ENCODE measurements at regions not wholly inside any gene's neighbourhood (a gene's known extent, or its start where the extent isn't known, plus 50 kb on each side); places are given as distances from the start of the nearest gene placed in this dataset.

- no peaks in the 10 kb centered on the region for H3K4me1 ChIP-seq (ENCODE audit: low read length)
- no peak overlapping the region for H3K27ac ChIP-seq (ENCODE audit: low read length)
- H2AFZ ChIP-seq (ENCODE audit: low read length), result no peak overlapping the region
These were observed 95.5 kb upstream of the AFDN start for GRCh38 chr6:167731216-167731615.

GRCh38 chr6:167731731-167732422, 94.8 kb upstream of the AFDN start:
- H2AFZ ChIP-seq (ENCODE audit: low read length), result no peak overlapping the region
- H4K20me1 ChIP-seq (ENCODE audit: insufficient read depth, low read length), result no peaks in the 10 kb centered on the region
- no peaks in the 10 kb centered on the region for H3K9me3 ChIP-seq (replicated peaks; ENCODE audit: insufficient read depth, low read length)
- no peak overlapping the region for H3K9ac ChIP-seq (ENCODE audit: low read length)
- no peaks in the 10 kb centered on the region for H3K4me1 ChIP-seq (ENCODE audit: low read length)
- no peak overlapping the region for H3K4me2 ChIP-seq (ENCODE audit: low read depth, low read length)
- no peak overlapping the region for H3K4me3 ChIP-seq (ENCODE audit: low read length)
- DNase-seq, result no peak
- H3K27ac ChIP-seq (ENCODE audit: low read length), result no peak overlapping the region
- H3K36me3 ChIP-seq (replicated peaks; ENCODE audit: insufficient read depth, low read length), result no peaks in the 10 kb centered on the region
- no peak for TF ChIP-seq EZH2 (optimal IDR thresholded peaks at IDR 0.05; ENCODE audit: low read depth, low read length)
- TF ChIP-seq EZH2phosphoT487 (IDR thresholded peaks at IDR 0.05; ENCODE audit: low read length), result no peak
- TF ChIP-seq, protein P1, sequence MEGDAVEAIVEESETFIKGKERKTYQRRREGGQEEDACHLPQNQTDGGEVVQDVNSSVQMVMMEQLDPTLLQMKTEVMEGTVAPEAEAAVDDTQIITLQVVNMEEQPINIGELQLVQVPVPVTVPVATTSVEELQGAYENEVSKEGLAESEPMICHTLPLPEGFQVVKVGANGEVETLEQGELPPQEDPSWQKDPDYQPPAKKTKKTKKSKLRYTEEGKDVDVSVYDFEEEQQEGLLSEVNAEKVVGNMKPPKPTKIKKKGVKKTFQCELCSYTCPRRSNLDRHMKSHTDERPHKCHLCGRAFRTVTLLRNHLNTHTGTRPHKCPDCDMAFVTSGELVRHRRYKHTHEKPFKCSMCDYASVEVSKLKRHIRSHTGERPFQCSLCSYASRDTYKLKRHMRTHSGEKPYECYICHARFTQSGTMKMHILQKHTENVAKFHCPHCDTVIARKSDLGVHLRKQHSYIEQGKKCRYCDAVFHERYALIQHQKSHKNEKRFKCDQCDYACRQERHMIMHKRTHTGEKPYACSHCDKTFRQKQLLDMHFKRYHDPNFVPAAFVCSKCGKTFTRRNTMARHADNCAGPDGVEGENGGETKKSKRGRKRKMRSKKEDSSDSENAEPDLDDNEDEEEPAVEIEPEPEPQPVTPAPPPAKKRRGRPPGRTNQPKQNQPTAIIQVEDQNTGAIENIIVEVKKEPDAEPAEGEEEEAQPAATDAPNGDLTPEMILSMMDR (IDR thresholded peaks at IDR 0.05; ENCODE audit: low read length), result no peak
- H3K27me3 ChIP-seq (replicated peaks; ENCODE audit: insufficient read depth, low read length), result no peaks in the 10 kb centered on the region; the same call in 1 of the 2 replicates
- no peaks in the 10 kb centered on the region for H3K79me2 ChIP-seq (ENCODE audit: low read length)
- H3K9me2 ChIP-seq (replicated peaks; ENCODE audit: insufficient read depth, low read length), result no peaks in the 10 kb centered on the region
- no peaks in the 10 kb centered on the region for H3F3A ChIP-seq (ENCODE audit: insufficient read depth, low read length)

More at GRCh38 chr6:167731216-167731615, 95.5 kb upstream of the AFDN start:
- no peaks in the 10 kb centered on the region for H3K36me3 ChIP-seq (replicated peaks; ENCODE audit: insufficient read depth, low read length)
- H3K9me3 ChIP-seq (replicated peaks; ENCODE audit: insufficient read depth, low read length), result no peaks in the 10 kb centered on the region
- no peak overlapping the region for H3K9ac ChIP-seq (ENCODE audit: low read length)
- no peaks in the 10 kb centered on the region for H3K79me2 ChIP-seq (ENCODE audit: low read length)
- H4K20me1 ChIP-seq (ENCODE audit: insufficient read depth, low read length), result no peaks in the 10 kb centered on the region
- no peaks in the 10 kb centered on the region for H3K9me2 ChIP-seq (replicated peaks; ENCODE audit: insufficient read depth, low read length)
- TF ChIP-seq EZH2phosphoT487 (IDR thresholded peaks at IDR 0.05; ENCODE audit: low read length) (no peak), EZH2 (optimal IDR thresholded peaks at IDR 0.05; ENCODE audit: low read depth, low read length) (no peak)
- TF ChIP-seq, protein P1 (IDR thresholded peaks at IDR 0.05; ENCODE audit: low read length), result no peak
- H3K4me3 ChIP-seq (ENCODE audit: low read length), result no peak overlapping the region
- H3K27me3 ChIP-seq (replicated peaks; ENCODE audit: insufficient read depth, low read length), result no peaks in the 10 kb centered on the region; the same call in 1 of the 2 replicates
- no peak overlapping the region for H3K4me2 ChIP-seq (ENCODE audit: low read depth, low read length)
- H3F3A ChIP-seq (ENCODE audit: insufficient read depth, low read length), result no peaks in the 10 kb centered on the region
- no peak for DNase-seq

DNA sequence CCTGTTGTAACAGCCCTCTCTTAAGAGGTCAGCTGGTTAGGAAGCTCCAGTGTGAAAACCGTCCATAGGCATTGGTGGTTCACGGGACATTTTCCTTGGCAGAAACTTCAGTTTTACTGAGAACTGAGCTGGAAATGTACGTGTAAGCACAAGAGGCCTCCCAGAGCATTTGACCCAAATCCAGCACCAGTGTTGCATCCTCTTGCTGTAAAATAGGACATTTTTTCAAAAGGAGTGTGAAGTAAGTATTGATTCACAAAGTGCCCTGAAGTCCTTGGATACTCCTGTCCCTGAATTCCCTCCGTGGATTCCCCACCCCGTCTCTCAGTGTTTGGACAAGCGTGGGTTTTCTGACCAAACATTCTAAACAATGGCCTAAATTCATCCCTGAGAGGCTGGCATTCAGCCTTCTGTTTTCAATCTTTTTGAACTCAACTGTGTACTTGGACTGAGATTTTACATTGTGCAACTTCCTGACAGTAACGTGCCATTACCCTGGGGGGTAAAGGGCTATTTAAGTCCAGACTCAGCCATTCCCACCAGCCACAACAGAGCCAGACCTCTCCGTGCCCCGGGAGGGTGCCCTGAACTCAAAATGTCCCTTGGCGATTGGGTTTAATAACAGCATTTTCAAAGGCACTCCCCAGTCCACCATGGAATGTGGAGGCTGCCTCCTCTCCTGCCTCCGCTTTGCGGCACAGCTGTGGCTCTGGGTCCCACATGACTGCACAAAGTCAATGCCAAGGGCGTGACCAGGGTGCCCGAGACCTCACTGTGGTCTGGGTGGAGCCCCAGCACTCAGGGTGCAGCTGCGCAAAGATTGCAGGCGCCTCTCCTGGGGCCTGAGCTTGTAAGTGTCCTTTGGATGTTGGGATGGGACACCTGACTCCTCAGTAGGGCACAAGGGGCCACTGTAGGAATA, 92.7 kb upstream of the AFDN start:
- H3K79me2 ChIP-seq (ENCODE audit: low read length), result no peaks in the 10 kb centered on the region
- H3K36me3 ChIP-seq (replicated peaks; ENCODE audit: insufficient read depth, low read length), result no peaks in the 10 kb centered on the region
- no peak overlapping the region for H3K27ac ChIP-seq (ENCODE audit: low read length)
- TF ChIP-seq, protein P1 (IDR thresholded peaks at IDR 0.05; ENCODE audit: low read length), result no peak
- TF ChIP-seq EZH2 (optimal IDR thresholded peaks at IDR 0.05; ENCODE audit: low read depth, low read length) (no peak), EZH2phosphoT487 (IDR thresholded peaks at IDR 0.05; ENCODE audit: low read length) (no peak)
- H3K9ac ChIP-seq (ENCODE audit: low read length), result no peak overlapping the region
- H4K20me1 ChIP-seq (ENCODE audit: insufficient read depth, low read length), result no peaks in the 10 kb centered on the region
- no peak overlapping the region for H3K4me2 ChIP-seq (ENCODE audit: low read depth, low read length)
- no peak overlapping the region for H2AFZ ChIP-seq (ENCODE audit: low read length)
- no peaks in the 10 kb centered on the region for H3F3A ChIP-seq (ENCODE audit: insufficient read depth, low read length)
- DNase-seq, result no peak
- no peaks in the 10 kb centered on the region for H3K4me1 ChIP-seq (ENCODE audit: low read length)
- no peaks in the 10 kb centered on the region for H3K9me2 ChIP-seq (replicated peaks; ENCODE audit: insufficient read depth, low read length)
- 0 out of 2 replicates have a peak, but pooled peaks cover 4% of the 10 kb centered on the region for H3K27me3 ChIP-seq (replicated peaks; ENCODE audit: insufficient read depth, low read length)
- no peak overlapping the region for H3K4me3 ChIP-seq (ENCODE audit: low read length)
- no peaks in the 10 kb centered on the region for H3K9me3 ChIP-seq (replicated peaks; ENCODE audit: insufficient read depth, low read length)

Measured in MM.1S (cell line).